ENCODE measurements at regions not wholly inside any gene's neighbourhood (a gene's known extent, or its start where the extent isn't known, plus 50 kb on each side); places are given as distances from the start of the nearest gene placed in this dataset.

DNA sequence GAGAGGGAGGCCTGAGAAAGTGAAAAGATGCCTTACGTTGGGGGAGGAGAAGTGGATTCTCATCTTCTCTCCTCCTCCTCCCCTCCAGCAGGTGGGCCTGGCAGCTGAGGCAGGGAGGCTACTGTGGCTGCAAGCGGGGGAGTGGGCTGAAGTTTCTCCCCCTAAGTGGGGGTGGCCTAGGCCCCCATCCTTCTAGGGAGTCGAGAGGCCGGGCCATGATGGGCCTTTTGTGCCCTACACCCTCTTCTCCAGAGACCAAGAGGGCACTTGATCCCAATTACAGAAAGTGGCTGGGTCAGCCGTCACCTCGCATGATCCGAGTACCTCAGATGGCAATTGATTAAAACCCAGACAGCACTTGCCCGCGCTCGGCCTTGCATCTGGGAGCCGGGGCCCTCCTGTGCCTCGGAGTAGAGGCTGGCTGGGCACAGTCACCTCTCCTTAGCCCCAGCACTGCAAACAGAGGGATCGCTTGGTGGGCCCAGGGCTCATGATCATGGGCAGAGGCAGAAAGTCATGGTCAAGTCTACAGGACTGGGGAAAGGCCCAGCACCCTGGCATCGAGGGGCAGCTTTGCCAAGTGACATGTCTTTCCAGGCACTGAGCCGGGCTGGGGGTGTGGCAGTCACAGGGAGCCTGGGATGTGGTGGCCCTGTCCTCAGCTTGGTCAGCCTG, 78.3 kb downstream of the IRX5 start:
- Mint-ChIP-seq H3K9me3 (no peaks in the 10 kb centered on the region), H3K4me3 (no peak overlapping the region), H3K27me3 (ENCODE audit: low read depth in 2 of 2) (no peaks in the 10 kb centered on the region), H3K27ac (no peak overlapping the region), H3K36me3 (no peaks in the 10 kb centered on the region), H3K4me1 (no peaks in the 10 kb centered on the region)
- Histone ChIP-seq H3K9me3 (ENCODE audit: control insufficient read depth, insufficient read depth, low read length) (no peaks in the 10 kb centered on the region), H3K27me3 (ENCODE audit: control insufficient read depth, insufficient read depth, low read length) (no peaks in the 10 kb centered on the region), H3K27ac (ENCODE audit: low read length) (no peak overlapping the region), H3K4me3 (ENCODE audit: low read length) (no peak overlapping the region), H3K4me1 (ENCODE audit: control insufficient read depth, insufficient read depth, low read length) (no peaks in the 10 kb centered on the region), H3K36me3 (ENCODE audit: control insufficient read depth, insufficient read depth, low read length) (no peaks in the 10 kb centered on the region)
- intact Hi-C loops (cut with micrococcal nuclease), result no loop called here
- 90% methylated on average over 14 of the region's 15 CpGs for WGBS (ENCODE audit: insufficient coverage)
- ATAC-seq, result no peak
- no peak for TF ChIP-seq CTCF (IDR thresholded peaks at IDR 0.05)
- no peak for DNase-seq

DNA sequence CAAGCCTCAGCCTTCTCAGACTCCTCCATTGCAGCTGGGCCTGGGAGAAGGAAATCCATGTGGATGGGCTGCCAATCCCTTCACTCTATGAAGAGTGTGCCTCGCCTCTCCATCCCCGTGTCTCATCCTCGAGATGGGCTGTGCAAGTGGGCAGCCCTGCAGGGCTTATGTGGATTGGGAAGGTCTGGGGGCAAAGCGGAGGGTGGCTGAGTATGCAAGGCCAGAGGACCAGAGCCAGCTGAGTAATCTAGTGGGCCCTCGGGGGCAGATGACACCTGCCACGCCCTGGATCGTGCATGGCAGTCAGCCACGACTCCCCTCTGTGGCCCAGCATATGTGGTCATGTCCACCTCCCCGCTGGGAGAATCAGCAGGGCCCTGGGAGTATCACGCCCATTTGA, 78.9 kb downstream of the IRX5 start:
- no peak for ATAC-seq
- Mint-ChIP-seq H3K36me3 (no peaks in the 10 kb centered on the region), H3K27me3 (ENCODE audit: low read depth in 2 of 2) (no peaks in the 10 kb centered on the region), H3K27ac (no peak overlapping the region), H3K9me3 (no peaks in the 10 kb centered on the region), H3K4me3 (no peak overlapping the region), H3K4me1 (no peaks in the 10 kb centered on the region)
- Histone ChIP-seq H3K4me1 (ENCODE audit: control insufficient read depth, insufficient read depth, low read length) (no peaks in the 10 kb centered on the region), H3K9me3 (ENCODE audit: control insufficient read depth, insufficient read depth, low read length) (no peaks in the 10 kb centered on the region), H3K4me3 (ENCODE audit: low read length) (no peak overlapping the region), H3K27me3 (ENCODE audit: control insufficient read depth, insufficient read depth, low read length) (no peaks in the 10 kb centered on the region), H3K36me3 (ENCODE audit: control insufficient read depth, insufficient read depth, low read length) (no peaks in the 10 kb centered on the region), H3K27ac (ENCODE audit: low read length) (no peak overlapping the region)
- no peak for TF ChIP-seq CTCF (IDR thresholded peaks at IDR 0.05)
- intact Hi-C loops (cut with micrococcal nuclease), result no loop called here
- WGBS (ENCODE audit: insufficient coverage), result 81% methylated on average over 10 of the region's 10 CpGs
- no peak for DNase-seq

- intact Hi-C loops (cut with micrococcal nuclease), result no loop called here
- no peak for TF ChIP-seq CTCF (IDR thresholded peaks at IDR 0.05)
- Mint-ChIP-seq H3K4me3 (no peak overlapping the region), H3K4me1 (no peaks in the 10 kb centered on the region), H3K27ac (no peak overlapping the region), H3K27me3 (ENCODE audit: low read depth in 2 of 2) (no peaks in the 10 kb centered on the region), H3K36me3 (no peaks in the 10 kb centered on the region), H3K9me3 (no peaks in the 10 kb centered on the region)
- no peak for DNase-seq
- Histone ChIP-seq H3K4me3 (ENCODE audit: low read length) (no peak overlapping the region), H3K36me3 (ENCODE audit: control insufficient read depth, insufficient read depth, low read length) (no peaks in the 10 kb centered on the region), H3K9me3 (ENCODE audit: control insufficient read depth, insufficient read depth, low read length) (no peaks in the 10 kb centered on the region), H3K27me3 (ENCODE audit: control insufficient read depth, insufficient read depth, low read length) (no peaks in the 10 kb centered on the region), H3K27ac (ENCODE audit: low read length) (no peak overlapping the region), H3K4me1 (ENCODE audit: control insufficient read depth, insufficient read depth, low read length) (no peaks in the 10 kb centered on the region)
- ATAC-seq, result no peak
- WGBS (ENCODE audit: insufficient coverage), result 79% methylated on average over 14 of the region's 14 CpGs
These were observed 80.0 kb downstream of the IRX5 start for GRCh38 chr16:55010492-55011160.

- H3K4me1 Mint-ChIP-seq, result no peaks in the 10 kb centered on the region
- H3K27ac Mint-ChIP-seq, result no peak overlapping the region
- H3K36me3 ChIP-seq (ENCODE audit: control insufficient read depth, insufficient read depth, low read length), result no peaks in the 10 kb centered on the region
- ATAC-seq (no peak), DNase-seq (no peak)
- H3K27me3 Mint-ChIP-seq (ENCODE audit: low read depth in 2 of 2), result no peaks in the 10 kb centered on the region
- no peak overlapping the region for H3K4me3 Mint-ChIP-seq
- H3K27ac ChIP-seq (ENCODE audit: low read length), result no peak overlapping the region
- TF ChIP-seq CTCF (IDR thresholded peaks at IDR 0.05), result no peak
- H3K9me3 ChIP-seq (ENCODE audit: control insufficient read depth, insufficient read depth, low read length), result no peaks in the 10 kb centered on the region
- H3K36me3 Mint-ChIP-seq, result no peaks in the 10 kb centered on the region
- no peaks in the 10 kb centered on the region for H3K4me1 ChIP-seq (ENCODE audit: control insufficient read depth, insufficient read depth, low read length)
- no peak overlapping the region for H3K4me3 ChIP-seq (ENCODE audit: low read length)
- intact Hi-C loops (cut with micrococcal nuclease), result no loop called here
- H3K27me3 ChIP-seq (ENCODE audit: control insufficient read depth, insufficient read depth, low read length), result no peaks in the 10 kb centered on the region
- WGBS (ENCODE audit: insufficient coverage), result 72% methylated on average over 2 of the region's 2 CpGs
- H3K9me3 Mint-ChIP-seq, result no peaks in the 10 kb centered on the region
These were observed 81.7 kb downstream of the IRX5 start for GRCh38 chr16:55012362-55012761.
